ENCODE measurements at regions not wholly inside any gene's neighbourhood (a gene's known extent, or its start where the extent isn't known, plus 50 kb on each side); places are given as distances from the start of the nearest gene placed in this dataset.
"Not testable (repeated sequence)": the region's sequence is repeated elsewhere in the genome, so short reads cannot be mapped to it uniquely, and the experiment has no call there.

DNA sequence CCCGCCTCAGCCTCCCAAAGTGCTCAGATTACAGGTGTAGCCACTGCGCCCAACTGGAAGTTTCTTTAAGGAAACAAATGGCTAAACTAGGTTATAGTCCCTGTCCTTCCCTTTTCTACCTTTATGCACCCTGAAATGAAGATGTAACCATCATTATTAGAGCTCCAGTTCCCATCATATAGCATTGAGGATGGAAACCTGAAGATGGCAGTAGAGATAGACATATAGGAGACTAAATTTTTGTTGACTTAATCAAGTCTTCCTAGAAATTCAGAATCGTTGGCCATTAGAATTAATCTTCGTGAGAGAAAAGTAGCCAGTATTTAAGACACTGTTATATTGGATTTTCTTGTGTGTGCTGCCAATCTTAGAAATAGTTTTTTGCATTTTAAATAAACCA lies 1016.3 kb upstream of the NCAM2 start:
- no peak for DNase-seq (ENCODE audit: low read depth)

DNA sequence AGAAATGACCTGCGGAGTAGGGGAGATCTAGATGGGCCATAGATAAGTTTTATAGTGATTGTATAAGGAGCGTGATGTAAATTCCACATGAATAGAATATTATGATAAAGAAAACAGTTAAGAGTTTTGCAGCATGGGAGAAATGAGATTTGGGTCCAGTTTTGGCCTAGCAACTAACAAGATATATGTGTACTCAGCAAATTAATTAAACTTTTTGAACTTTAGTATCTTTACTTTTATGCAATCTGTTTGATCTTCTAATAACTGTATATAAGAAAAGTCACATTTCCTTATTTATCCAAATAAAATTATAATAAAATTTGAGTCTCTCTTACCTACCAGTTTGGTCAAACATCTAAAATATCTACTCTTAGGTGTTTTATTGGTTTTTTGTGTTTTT lies 1011.8 kb upstream of the NCAM2 start:
- no peak for DNase-seq (ENCODE audit: low read depth)

DNA sequence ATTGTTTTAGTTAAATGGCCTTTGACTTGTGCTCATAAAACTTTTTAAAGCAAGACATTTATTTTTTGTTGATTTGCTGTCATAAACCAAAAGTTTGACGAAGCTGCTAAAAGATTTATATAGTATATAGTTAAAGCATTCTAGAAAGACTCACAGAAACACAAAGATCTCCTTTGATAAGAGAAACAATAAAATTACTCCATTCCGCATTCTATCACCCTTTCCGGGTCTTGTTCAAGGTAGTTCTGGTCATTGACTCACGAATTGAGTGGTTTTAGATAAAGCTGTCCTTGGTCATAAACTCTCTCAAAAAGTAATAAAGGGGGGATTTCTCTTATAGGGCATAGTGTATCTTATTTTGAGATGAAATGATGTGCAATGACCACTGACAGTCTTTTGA lies 1010.5 kb upstream of the NCAM2 start:
- DNase-seq (ENCODE audit: low read depth) = no peak

DNA sequence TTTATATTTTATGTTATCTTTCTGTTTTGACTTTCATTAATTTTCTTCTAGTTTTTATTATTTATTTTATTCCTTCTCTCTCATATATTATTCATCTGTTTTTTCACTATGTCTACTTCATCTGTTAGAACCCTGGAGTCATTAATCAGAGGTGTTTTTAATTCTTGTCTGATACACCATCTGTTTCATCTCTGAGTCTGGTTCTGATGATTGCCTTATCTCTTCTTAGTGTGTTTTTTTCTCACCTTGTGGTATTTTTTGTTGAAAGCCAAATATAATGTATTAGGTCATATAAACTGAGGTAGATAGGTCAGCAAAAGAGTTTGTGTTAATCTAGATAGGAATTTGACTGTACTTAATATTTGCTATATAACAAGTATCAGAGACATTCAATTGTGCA lies 1005.7 kb upstream of the NCAM2 start:
- DNase-seq (ENCODE audit: low read depth) = no peak

DNA sequence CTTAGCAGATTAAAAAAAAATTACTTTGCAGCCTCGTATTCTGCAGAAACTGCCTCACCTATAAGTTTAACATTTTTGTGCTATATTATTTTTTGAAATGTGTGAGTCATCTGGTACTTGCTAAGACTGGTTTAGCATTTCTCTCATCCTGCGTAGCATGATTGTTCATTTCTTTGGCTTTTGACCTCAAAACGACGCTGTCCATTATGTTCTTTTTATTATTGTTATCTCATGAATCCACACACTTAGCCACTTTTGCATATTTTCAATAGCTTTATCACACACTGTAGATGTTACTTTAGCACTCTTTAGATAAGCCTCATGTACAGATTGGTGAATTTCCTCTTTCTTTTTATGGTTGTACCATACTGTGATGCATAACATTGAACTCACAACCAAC lies 1004.9 kb upstream of the NCAM2 start:
- DNase-seq (ENCODE audit: low read depth) = no peak

DNA sequence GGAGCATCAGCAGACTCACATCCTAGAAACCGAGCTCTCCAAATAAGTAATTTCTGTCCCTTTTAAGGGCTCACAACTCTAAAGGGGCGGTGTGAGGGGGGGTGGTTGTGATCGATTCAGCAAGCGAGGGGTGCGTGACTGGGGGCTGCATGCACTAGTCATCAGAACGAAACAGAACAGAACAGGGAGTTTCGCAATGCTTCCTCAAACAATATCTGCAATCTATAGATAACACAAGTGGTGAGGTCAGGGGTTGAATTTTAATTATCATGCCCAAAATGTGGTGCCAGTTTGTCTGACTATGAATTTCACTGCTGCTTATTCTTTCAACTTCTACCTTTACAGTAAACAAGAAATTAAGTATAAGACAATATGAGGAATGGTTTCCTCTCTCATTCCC lies 1003.0 kb upstream of the NCAM2 start:
- no peak for DNase-seq (ENCODE audit: low read depth)

GRCh38 chr21:19998453-19998852 lies 999.8 kb upstream of the NCAM2 start:
- DNase-seq (ENCODE audit: low read depth) = no peak

DNA sequence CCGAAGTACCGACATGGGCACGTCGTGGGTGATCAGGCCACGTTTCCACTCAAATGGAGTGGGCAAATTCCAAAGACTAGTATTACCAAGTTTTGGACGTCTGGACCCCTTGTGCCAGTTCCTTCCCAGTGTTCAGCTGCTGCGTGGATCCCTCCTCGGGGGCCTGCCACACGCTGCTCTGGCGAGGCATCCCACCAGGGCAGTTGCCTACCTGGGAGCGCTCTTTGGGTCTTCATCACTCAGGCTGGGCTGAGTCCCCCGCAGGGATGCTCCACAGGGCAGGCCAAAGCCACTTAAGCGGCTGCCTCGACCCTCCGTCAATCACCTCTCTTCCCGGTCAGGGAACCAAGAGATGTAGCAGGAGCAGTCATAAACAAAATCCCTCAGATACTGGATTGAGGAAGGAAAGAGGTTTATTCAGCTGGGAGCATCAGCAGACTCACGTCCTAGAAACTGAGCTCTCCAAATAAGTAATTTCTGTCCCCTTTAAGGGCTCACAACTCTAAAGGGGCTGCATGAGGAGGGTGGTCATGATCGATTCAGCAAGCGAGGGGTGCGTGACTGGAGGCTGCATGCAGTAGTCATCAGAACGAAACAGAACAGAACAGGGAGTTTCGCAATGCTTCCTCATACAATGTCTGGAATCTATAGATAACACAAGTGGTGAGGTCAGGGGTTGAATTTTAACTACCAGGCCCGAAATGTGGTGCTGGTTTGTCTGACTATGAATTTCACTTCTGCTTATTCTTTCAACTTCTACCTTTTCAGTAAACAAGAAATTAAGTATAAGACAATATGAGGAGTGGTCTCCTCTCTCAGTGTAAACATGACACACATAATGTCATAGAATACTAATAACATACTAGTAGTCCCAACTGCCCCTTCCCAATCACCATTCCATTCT lies 998.6 kb upstream of the NCAM2 start:
- DNase-seq (ENCODE audit: low read depth) = no peak

- no peak for DNase-seq (ENCODE audit: low read depth)
Observed at GRCh38 chr21:20004367-20004766, 993.8 kb upstream of the NCAM2 start.

- DNase-seq (ENCODE audit: low read depth) = no peak
Observed at GRCh38 chr21:20010691-20011200, 987.5 kb upstream of the NCAM2 start.

DNA sequence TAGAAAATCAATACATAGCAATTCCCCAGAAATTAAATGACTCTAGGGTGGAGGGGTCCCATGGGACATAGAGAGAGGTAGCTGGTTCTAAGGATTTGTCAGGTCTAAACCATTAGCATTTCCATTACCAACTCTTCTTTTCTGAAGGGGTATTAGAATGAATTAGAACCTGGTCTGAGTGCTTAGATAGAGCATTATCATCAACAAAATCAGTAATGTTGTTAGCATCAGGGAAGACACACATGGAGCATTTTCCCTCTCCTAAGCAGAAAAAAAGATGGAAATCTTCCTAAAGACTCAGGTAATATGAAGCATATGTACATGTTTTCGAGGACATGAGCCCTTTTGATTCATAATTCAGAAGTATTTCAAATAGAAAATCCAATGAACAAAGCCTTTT lies 984.4 kb upstream of the NCAM2 start:
- DNase-seq (ENCODE audit: low read depth) = no peak

- no peak for DNase-seq (ENCODE audit: low read depth)
Observed at GRCh38 chr21:20016435-20017005, 981.7 kb upstream of the NCAM2 start.

DNA sequence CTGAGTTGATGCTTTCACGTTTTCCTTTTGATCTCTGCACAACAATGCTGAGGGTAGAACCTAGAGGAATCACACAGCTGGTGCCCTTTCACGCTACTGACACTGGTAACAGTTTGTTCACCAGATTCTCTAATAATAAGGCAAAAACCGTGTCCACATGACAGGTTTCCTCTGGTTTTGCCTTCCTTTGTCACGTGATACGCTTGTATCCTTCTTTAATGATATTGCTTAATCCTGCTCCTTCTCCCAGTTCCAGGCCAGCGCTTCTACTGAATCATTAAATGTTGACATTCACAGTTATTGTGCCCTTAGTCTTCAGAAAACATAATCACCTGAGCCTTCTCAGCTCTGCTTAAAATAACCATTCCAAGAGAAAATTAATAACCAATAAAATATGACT lies 978.2 kb upstream of the NCAM2 start:
- DNase-seq (ENCODE audit: low read depth) = no peak

DNA sequence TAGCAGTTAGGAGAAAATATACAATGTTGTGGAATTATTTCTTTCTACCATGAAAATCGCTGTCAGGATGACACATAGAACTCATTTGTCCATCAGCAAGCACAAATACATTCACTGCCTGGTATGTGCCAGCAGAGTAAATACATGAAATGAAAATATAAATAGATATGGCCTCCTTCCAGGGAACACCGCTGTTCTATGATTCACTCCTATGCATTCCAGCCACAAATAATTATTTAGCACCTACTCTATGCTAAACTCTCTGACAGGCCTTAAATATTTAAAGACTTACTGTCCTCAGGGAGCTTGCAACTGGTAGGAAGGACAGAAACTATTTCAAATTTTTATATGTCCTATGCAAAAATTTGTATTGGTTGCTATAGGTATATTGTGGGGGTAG lies 975.0 kb upstream of the NCAM2 start:
- no peak for DNase-seq (ENCODE audit: low read depth)

DNA sequence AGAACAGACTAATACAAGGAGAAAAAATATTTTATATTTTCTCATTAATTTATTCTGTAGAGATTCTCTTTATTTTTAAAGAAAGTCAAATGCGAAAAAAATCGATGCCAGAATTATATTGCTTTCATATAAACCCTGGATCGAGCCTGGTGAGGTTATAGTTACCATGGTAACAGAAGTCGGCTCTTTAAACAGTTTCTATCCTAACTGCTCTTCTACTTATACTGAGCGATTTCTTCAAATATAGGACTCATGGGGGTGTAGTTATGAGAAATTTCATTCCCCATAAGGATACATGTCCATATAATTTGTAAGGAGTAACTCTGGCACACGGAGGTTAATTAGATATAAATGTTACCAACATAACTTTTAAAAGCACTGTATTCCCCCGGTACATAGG lies 973.5 kb upstream of the NCAM2 start:
- no peak for DNase-seq (ENCODE audit: low read depth)

DNA sequence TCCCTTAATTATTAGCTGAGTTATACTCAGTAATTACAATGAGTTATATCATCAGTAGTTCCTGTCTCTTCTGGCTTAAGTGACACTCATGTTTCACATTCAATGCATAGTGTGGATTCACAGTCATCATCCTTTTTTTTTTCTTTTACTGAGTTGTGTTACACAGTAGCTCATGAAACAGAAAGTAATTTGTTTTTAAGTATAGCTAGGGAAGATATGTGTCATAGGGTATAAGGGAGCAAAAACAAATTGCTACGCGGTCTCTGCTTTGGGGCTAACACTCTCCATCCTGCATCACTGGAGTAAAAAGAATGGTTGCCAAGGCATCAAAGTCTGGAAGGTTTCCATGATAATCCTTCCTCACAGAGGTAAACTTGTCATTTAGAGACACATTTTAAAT lies 971.7 kb upstream of the NCAM2 start:
- no peak for DNase-seq (ENCODE audit: low read depth)

GRCh38 chr21:20030390-20030789 lies 967.8 kb upstream of the NCAM2 start:
- no peak for DNase-seq (ENCODE audit: low read depth)

- DNase-seq (ENCODE audit: low read depth) = no peak
Observed at GRCh38 chr21:20031807-20032206, 966.4 kb upstream of the NCAM2 start.

DNA sequence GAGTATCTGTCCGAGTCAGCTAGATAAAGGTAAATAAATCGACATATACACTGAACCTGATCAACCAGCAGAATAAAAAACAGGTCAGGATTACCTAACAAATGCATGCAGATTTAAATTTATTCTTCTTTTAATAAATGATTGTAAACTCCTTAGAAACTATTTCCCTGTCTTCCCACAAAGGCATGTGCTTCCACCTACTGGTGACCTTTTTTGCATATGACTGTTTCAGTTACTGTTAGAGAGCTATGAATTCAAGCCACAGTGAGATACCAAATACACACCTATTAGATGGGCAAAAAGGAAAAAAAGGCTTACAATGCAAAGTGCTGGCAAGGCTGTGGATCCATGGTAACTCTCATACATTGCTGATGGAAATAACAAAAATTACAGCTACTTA lies 957.4 kb upstream of the NCAM2 start:
- DNase-seq (ENCODE audit: low read depth) = no peak

- no peak for DNase-seq (ENCODE audit: low read depth)
Observed at GRCh38 chr21:20045197-20045596, 953.0 kb upstream of the NCAM2 start.

- not testable (repeated sequence) for DNase-seq (ENCODE audit: low read depth)
Observed at GRCh38 chr21:20048130-20048837, 949.9 kb upstream of the NCAM2 start.

- DNase-seq (ENCODE audit: low read depth) = no peak
Observed at GRCh38 chr21:20083336-20083735, 914.9 kb upstream of the NCAM2 start.

DNA sequence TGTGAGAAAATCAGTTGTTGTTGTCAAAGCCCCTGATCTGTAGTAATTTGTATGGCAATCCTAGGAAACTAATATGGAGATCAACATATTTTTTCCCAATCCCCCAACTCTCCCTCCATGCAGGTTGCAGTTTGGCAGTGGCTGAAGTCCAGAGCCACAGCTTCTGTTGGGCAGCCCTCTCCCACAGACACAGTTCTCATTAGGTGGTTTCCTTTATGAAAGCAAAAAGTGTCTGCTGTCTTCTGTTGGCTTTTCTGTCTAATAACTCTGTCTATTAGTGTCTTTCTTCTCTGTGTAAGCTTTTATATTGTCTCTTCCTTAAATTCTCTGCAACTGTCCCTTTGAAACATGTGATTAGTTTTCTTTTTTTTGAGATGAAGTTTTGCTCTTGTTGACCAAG lies 914.3 kb upstream of the NCAM2 start:
- DNase-seq (ENCODE audit: low read depth) = no peak

Data from LHCN-M2 (cell line).